Esophagus muscularis mucosa (tissue), 4 donors: ENCODE measurements at regions not wholly inside any gene's neighbourhood (a gene's known extent, or its start where the extent isn't known, plus 50 kb on each side); places are given as distances from the start of the nearest gene placed in this dataset.

Experiments
- DNase-seq: peaks from one replicate; pipeline ENCODE4 v3.0.0-alpha.2; 2017; ENCODE audit errors: extremely low spot score
- H3K27ac ChIP-seq, 4 donors: fragments of 200-600 bp; sonication (generic); replicated peaks in 1 of 4; 1 replicate in 3 of 4; 2 replicates in 1 of 4; pipeline ENCODE4 v1.5.1; 2016 to 2019; ENCODE audit warnings: mild to moderate bottlenecking in 1 of 4
- H3K27me3 ChIP-seq, 4 donors: fragments of 200-600 bp; sonication (generic); one replicate each; pipeline versions ENCODE4 v1.5.1 to v1.6.0; 2016 to 2019
- H3K36me3 ChIP-seq, 4 donors: fragments of 200-600 bp; sonication (generic); one replicate each; pipeline ENCODE4 v1.5.1; 2016 to 2019
- H3K4me1 ChIP-seq, 4 donors: fragments of 200-600 bp; sonication (generic); one replicate each; pipeline ENCODE4 v1.5.1; 2016 to 2019
- H3K4me3 ChIP-seq, 4 donors: fragments of 200-600 bp; sonication (generic); 1 replicate in 2 of 4; 2 replicates in 2 of 4; pipeline ENCODE4 v1.5.1; 2016 to 2019; ENCODE audit warnings: mild to moderate bottlenecking in 4 of 4, moderate library complexity in 1 of 4
- H3K9me3 ChIP-seq, 4 donors: fragments of 200-600 bp; sonication (generic); 1 replicate in 3 of 4; 2 replicates in 1 of 4; pipeline ENCODE4 v1.5.1; 2016 to 2019
- EP300 ChIP-seq: sonication (generic); formaldehyde crosslinking; IDR thresholded peaks from one replicate; pipeline ENCODE4 v1.6.1; 2017; ENCODE audit warnings: antibody characterized with exemption
- POLR2A ChIP-seq: fragments of 450-650 bp; IDR thresholded peaks from one replicate; pipeline ENCODE4 v1.6.1; 2017; ENCODE audit warnings: antibody characterized with exemption, moderate library complexity, mild to moderate bottlenecking, low read depth
- POLR2AphosphoS5 ChIP-seq, 2 donors: sonication (generic); formaldehyde crosslinking; IDR thresholded peaks; one replicate each; pipeline ENCODE4 v1.6.1; 2017; ENCODE audit warnings: antibody characterized with exemption in 2 of 2
- WGBS: methylation state at CpG from one replicate; pipeline ENCODE4 v1.1.5; 2018; 5-methylcytosine and 5-hydroxymethylcytosine counted together
- intact Hi-C: fragments of 100-400 bp; cut with DNase I; formaldehyde crosslinking; loops from one replicate; pipeline ENCODE4 v1.15.1; 2023
- TF ChIP-seq, protein P1 (sequence below), 3 experiments: fragments of 200-600 bp in 2 of 3; fragments of 450-650 bp in 1 of 3; sonication (generic) in 2 of 3; IDR thresholded peaks; one replicate each; pipeline ENCODE4 v1.5.1; 2017 to 2019; ENCODE audit warnings: antibody characterized with exemption in 3 of 3, mild to moderate bottlenecking in 2 of 3, moderate library complexity in 1 of 3

DNA sequence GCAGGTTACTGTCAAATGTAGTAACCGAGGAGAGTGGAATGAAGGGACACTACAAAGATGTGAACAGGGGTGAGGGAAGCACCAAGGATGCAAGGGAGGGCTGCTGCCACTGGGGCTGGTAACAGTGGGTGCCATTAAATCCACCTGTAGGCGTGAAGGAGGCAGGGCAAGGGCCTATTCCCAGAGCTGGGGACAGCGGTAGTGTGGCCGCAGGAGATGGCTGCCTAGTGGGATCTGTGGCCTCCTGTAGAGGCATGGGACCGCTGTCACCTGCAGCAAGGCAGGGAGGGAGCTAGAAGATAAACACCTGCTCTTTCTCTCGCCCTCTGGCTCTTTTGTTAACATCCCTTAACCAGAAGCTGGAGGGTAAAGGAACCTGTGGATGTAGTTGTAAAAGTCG lies 80.5 kb upstream of the CNIH3 start:
- Histone ChIP-seq H3K36me3 (no peaks in the 10 kb centered on the region), H3K27me3 (no peaks in the 10 kb centered on the region), H3K4me3 (no peak overlapping the region), H3K4me1 (no peaks in the 10 kb centered on the region), H3K9me3 (no peaks in the 10 kb centered on the region), H3K27ac (no peak overlapping the region)
- peak; percentile 81 for DNase-seq
- intact Hi-C loops = no loop called here
- TF ChIP-seq POLR2A = no peak
- TF ChIP-seq, protein P1, sequence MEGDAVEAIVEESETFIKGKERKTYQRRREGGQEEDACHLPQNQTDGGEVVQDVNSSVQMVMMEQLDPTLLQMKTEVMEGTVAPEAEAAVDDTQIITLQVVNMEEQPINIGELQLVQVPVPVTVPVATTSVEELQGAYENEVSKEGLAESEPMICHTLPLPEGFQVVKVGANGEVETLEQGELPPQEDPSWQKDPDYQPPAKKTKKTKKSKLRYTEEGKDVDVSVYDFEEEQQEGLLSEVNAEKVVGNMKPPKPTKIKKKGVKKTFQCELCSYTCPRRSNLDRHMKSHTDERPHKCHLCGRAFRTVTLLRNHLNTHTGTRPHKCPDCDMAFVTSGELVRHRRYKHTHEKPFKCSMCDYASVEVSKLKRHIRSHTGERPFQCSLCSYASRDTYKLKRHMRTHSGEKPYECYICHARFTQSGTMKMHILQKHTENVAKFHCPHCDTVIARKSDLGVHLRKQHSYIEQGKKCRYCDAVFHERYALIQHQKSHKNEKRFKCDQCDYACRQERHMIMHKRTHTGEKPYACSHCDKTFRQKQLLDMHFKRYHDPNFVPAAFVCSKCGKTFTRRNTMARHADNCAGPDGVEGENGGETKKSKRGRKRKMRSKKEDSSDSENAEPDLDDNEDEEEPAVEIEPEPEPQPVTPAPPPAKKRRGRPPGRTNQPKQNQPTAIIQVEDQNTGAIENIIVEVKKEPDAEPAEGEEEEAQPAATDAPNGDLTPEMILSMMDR (IDR thresholded peaks at IDR 0.05) = no peak
- TF ChIP-seq POLR2AphosphoS5 (IDR thresholded peaks at IDR 0.05) = no peak
- no peak for TF ChIP-seq EP300
- 93% methylated on average over 5 of the region's 7 CpGs for WGBS

DNA sequence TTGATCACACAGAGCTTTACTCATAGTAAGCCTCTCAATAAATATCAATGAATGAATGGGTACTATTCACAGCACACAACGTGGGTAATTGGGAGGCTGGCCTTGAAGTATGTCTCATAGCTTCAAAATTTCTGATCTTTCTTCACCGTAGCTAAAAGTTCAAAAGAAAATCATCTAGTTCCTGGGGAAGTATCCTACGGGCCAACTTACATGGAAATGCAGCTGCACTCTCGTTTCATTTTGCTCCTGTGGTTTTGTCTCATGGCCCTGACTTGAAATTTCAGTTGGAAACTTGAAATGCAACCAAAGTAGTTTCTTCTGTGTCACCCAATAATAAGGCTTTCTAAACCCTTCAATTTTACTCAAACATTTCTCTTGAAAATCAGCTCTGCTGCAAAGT lies 76.1 kb upstream of the CNIH3 start:
- no peaks in the 10 kb centered on the region for H3K36me3 ChIP-seq
- H3K4me3 ChIP-seq = no peak overlapping the region
- peak; percentile 37 for DNase-seq
- H3K27me3 ChIP-seq = no peaks in the 10 kb centered on the region
- intact Hi-C loops = no loop called here
- TF ChIP-seq POLR2A (no peak), POLR2AphosphoS5 (IDR thresholded peaks at IDR 0.05) (no peak), EP300 (no peak)
- TF ChIP-seq, protein P1 (IDR thresholded peaks at IDR 0.05) = no peak
- H3K9me3 ChIP-seq = no peaks in the 10 kb centered on the region
- H3K27ac ChIP-seq = no peak overlapping the region
- no peaks in the 10 kb centered on the region for H3K4me1 ChIP-seq
- 46% methylated on average over 4 of the region's 4 CpGs for WGBS

DNA sequence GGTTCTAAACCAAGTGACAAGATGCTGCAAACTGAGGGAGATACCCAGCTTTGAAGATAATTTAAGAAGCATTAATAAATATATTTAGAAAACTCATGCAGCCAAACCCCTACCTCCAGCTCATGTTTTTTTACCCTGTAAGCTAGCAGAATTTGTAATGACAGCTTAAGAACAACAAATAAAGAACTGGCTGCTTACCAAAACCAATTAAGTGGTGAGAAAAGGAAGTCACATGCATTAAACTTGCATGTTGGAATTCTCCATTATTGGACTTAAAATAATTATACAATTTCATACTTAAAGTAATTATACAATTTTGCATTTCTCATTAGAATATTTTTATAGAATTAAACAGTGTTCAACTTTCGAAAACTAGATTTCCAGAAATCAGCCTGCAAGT lies 75.6 kb upstream of the CNIH3 start:
- H3K36me3 ChIP-seq = no peaks in the 10 kb centered on the region
- no peak overlapping the region for H3K27ac ChIP-seq
- H3K9me3 ChIP-seq = no peaks in the 10 kb centered on the region
- DNase-seq = no peak
- TF ChIP-seq EP300 (no peak), POLR2A (no peak), POLR2AphosphoS5 (IDR thresholded peaks at IDR 0.05) (no peak)
- TF ChIP-seq, protein P1 (IDR thresholded peaks at IDR 0.05) = no peak
- H3K4me1 ChIP-seq = no peaks in the 10 kb centered on the region
- H3K27me3 ChIP-seq = no peaks in the 10 kb centered on the region
- 95% methylated on average over 1 of the region's 1 CpG for WGBS
- intact Hi-C loops = no loop called here
- H3K4me3 ChIP-seq = no peak overlapping the region

- Histone ChIP-seq H3K9me3 (no peaks in the 10 kb centered on the region), H3K4me3 (no peak overlapping the region), H3K27ac (no peak overlapping the region), H3K36me3 (no peaks in the 10 kb centered on the region), H3K4me1 (no peaks in the 10 kb centered on the region), H3K27me3 (no peaks in the 10 kb centered on the region)
- 72% methylated on average over 3 of the region's 3 CpGs for WGBS
- DNase-seq = no peak
- intact Hi-C loops = no loop called here
- no peak for TF ChIP-seq POLR2AphosphoS5 (IDR thresholded peaks at IDR 0.05)
- TF ChIP-seq POLR2A = no peak
- TF ChIP-seq, protein P1 (IDR thresholded peaks at IDR 0.05) = no peak
- no peak for TF ChIP-seq EP300
Measured at GRCh38 chr1:224541072-224541790, 74.9 kb upstream of the CNIH3 start.
